ENCODE measurements at regions not wholly inside any gene's neighbourhood (a gene's known extent, or its start where the extent isn't known, plus 50 kb on each side); places are given as distances from the start of the nearest gene placed in this dataset.

DNA sequence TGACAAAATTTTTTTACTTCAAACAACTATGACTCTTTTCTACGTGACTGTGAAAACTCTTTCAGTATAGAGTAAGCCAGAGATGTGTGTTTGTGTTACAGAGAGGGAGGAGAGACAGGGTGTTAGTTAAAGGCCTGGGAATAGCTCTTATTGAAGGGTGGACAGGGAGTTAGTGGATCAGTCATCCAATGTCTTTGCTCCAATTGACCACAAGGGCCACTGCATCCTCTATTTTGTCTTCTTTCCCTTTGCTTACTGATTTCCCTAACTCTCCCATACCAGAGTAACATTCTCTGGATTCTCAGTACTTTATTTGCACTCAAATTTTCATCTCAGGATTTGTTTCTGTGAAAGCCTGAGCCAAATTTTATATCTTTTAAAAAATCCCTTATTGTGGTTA is 920.3 kb downstream of the CDH18 start:
- CTCF ChIA-PET (ENCODE audit: low intra/inter-chr PET ratio, low total read pairs): no interaction called here
- Histone ChIP-seq H3K36me3 (replicated peaks in 1 of 2; ENCODE audit: control insufficient read depth in 1 of 2, insufficient read depth in 2 of 2, low read length in 2 of 2) (no peaks in the 10 kb centered on the region), H4K20me1 (ENCODE audit: insufficient read depth, low read length) (no peaks in the 10 kb centered on the region), H2AFZ (ENCODE audit: low read length) (no peak overlapping the region), H3K27me3 (ENCODE audit: control insufficient read depth in 1 of 2, insufficient read depth in 2 of 2, low read length in 2 of 2) (no peaks in the 10 kb centered on the region), H3K4me3 (replicated peaks in 1 of 3; ENCODE audit: insufficient read depth in 1 of 3, low read depth in 2 of 3, low read length in 3 of 3) (no peak overlapping the region), H3K4me2 (ENCODE audit: low read depth, low read length) (no peak overlapping the region), H3K9ac (ENCODE audit: insufficient read depth, low read depth, low read length) (no peak overlapping the region), H3K4me1 (ENCODE audit: insufficient read depth, low read length) (no peaks in the 10 kb centered on the region), H3K9me3 (ENCODE audit: low read length) (peaks cover 48% of the 10 kb centered on the region), H3K79me2 (ENCODE audit: insufficient read depth, low read length) (no peaks in the 10 kb centered on the region), H3K27ac (ENCODE audit: extremely low read length, insufficient read depth, low read length) (no peak overlapping the region)
- intact Hi-C loops (cut with micrococcal nuclease; ENCODE audit: unreplicated experiment) (no loop called here), in situ Hi-C loops (cut with HindIII; ENCODE audit: extremely low pct_ligation_motif_present, low pct_unique_long_range_greater_than_20kb) (no loop called here)
- ATAC-seq (no peak), DNase-seq (ENCODE audit: low spot score) (no peak), FAIRE-seq (no peak)
- TF ChIP-seq ZNF749 (CRISPR knock-in tag; IDR thresholded peaks at IDR 0.05; ENCODE audit: borderline replicate concordance) (no peak), AKAP8 (CRISPR knock-in tag; IDR thresholded peaks at IDR 0.05) (no peak), ETS1 (CRISPR knock-in tag; IDR thresholded peaks at IDR 0.05) (no peak), SP2 (CRISPR knock-in tag; IDR thresholded peaks at IDR 0.05) (no peak), PPARG (CRISPR knock-in tag; conservative IDR thresholded peaks at IDR 0.05) (no peak), RXRA (CRISPR knock-in tag; IDR thresholded peaks at IDR 0.05) (no peak), NFE2L2 (IDR thresholded peaks at IDR 0.05; ENCODE audit: low read length) (no peak)
- POLR2A ChIA-PET: no interaction called here
- WGBS (ENCODE audit: low lambda C conversion rate): 6% methylated on average over 1 of the region's 1 CpG
- no TSS peak for BruUV-seq (replicated peaks)

- intact Hi-C loops (cut with micrococcal nuclease; ENCODE audit: unreplicated experiment): no loop called here
- Histone ChIP-seq H3K4me1 (ENCODE audit: insufficient read depth, low read length) (no peaks in the 10 kb centered on the region), H3K9me3 (ENCODE audit: low read length) (peaks cover 59% of the 10 kb centered on the region), H4K20me1 (ENCODE audit: insufficient read depth, low read length) (no peaks in the 10 kb centered on the region), H3K4me3 (replicated peaks in 1 of 3; ENCODE audit: insufficient read depth in 1 of 3, low read depth in 2 of 3, low read length in 3 of 3) (no peak overlapping the region), H3K9ac (ENCODE audit: insufficient read depth, low read depth, low read length) (no peak overlapping the region), H3K27me3 (ENCODE audit: control insufficient read depth in 1 of 2, insufficient read depth in 2 of 2, low read length in 2 of 2) (no peaks in the 10 kb centered on the region), H3K4me2 (ENCODE audit: low read depth, low read length) (no peak overlapping the region), H3K36me3 (replicated peaks in 1 of 2; ENCODE audit: control insufficient read depth in 1 of 2, insufficient read depth in 2 of 2, low read length in 2 of 2) (no peaks in the 10 kb centered on the region), H3K27ac (ENCODE audit: extremely low read length, insufficient read depth, low read length) (no peak overlapping the region), H3K79me2 (ENCODE audit: insufficient read depth, low read length) (no peaks in the 10 kb centered on the region), H2AFZ (ENCODE audit: low read length) (no peak overlapping the region)
- POLR2A ChIA-PET: no interaction called here
- no peak for TF ChIP-seq NCOA1 (CRISPR knock-in tag; IDR thresholded peaks at IDR 0.05)
- no peak for DNase-seq (ENCODE audit: low spot score)
- in situ Hi-C loops (cut with HindIII; ENCODE audit: extremely low pct_ligation_motif_present, low pct_unique_long_range_greater_than_20kb): no loop called here
- FAIRE-seq: no peak
- no TSS peak for BruUV-seq (replicated peaks)
- no peak for ATAC-seq
- CTCF ChIA-PET (ENCODE audit: low intra/inter-chr PET ratio, low total read pairs): no interaction called here
These were observed 889.6 kb downstream of the CDH18 start for GRCh38 chr5:19098434-19098833.

Measured in HepG2 (cell line).